ENCODE measurements at regions not wholly inside any gene's neighbourhood (a gene's known extent, or its start where the extent isn't known, plus 50 kb on each side); places are given as distances from the start of the nearest gene placed in this dataset.

DNA sequence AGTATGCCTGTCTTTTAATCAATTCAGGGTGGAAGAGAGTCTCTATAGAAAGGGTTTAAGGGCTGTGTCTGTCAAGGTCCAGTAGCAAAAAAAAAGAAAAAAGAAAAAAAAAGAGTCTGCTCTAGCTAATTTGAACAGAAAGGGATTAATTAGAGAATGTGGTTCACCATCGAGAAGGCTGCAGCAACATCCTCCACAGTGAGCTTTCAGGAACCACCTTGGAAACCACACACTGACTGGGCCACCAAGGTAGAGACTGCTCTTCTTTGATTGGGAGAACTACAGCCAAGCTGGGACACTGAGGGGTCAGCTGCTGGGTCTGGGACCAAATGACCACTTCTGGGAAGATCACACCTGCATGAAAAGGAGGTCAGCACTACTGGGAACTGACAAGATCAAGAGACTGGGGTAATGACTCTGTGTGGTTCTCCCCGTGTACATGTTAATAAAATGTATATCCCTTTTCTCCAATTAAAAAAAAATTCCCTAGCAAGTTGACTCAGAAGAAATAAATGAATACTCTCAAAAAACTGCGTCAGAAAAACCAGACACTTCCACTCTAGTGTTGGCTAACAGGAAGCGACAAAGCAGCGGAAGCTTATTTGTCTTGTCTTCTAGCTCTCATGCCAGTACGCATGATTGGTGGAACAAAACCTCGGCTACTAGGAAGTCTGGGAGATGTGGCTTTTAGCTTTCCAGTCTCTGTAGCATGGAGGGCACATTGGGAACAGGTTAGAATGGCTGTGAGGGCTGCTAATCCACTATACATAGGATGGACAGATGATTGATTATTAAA, 60.0 kb upstream of the IVNS1ABP start:
- H3K4me1 Mint-ChIP-seq, result no peaks in the 10 kb centered on the region
- no peak overlapping the region for H3K27ac Mint-ChIP-seq
- no peaks in the 10 kb centered on the region for H3K27me3 Mint-ChIP-seq (ENCODE audit: low read depth)
- H3K9me3 Mint-ChIP-seq, result peaks cover 10% of the 10 kb centered on the region
- no peak overlapping the region for H3K4me3 Mint-ChIP-seq
- H3K36me3 Mint-ChIP-seq, result peaks cover 8% of the 10 kb centered on the region
- no peak for DNase-seq (ENCODE audit: low spot score in 2 of 2, unreplicated experiment in 2 of 2)
- TF ChIP-seq CTCF (IDR thresholded peaks at IDR 0.05; ENCODE audit: unreplicated experiment), result no peak

- peaks cover 3% of the 10 kb centered on the region for H3K9me3 Mint-ChIP-seq
- H3K27ac Mint-ChIP-seq, result no peak overlapping the region
- no peak for DNase-seq (ENCODE audit: low spot score in 2 of 2, unreplicated experiment in 2 of 2)
- H3K36me3 Mint-ChIP-seq, result peaks cover 2% of the 10 kb centered on the region
- no peak for TF ChIP-seq CTCF (IDR thresholded peaks at IDR 0.05; ENCODE audit: unreplicated experiment)
- no peak overlapping the region for H3K4me3 Mint-ChIP-seq
- no peaks in the 10 kb centered on the region for H3K27me3 Mint-ChIP-seq (ENCODE audit: low read depth)
- no peaks in the 10 kb centered on the region for H3K4me1 Mint-ChIP-seq
Measured at GRCh38 chr1:185376288-185376687, 59.2 kb upstream of the IVNS1ABP start.

- TF ChIP-seq CTCF (IDR thresholded peaks at IDR 0.05; ENCODE audit: unreplicated experiment), result no peak
- no peak overlapping the region for H3K27ac Mint-ChIP-seq
- no peak for DNase-seq (ENCODE audit: low spot score in 2 of 2, unreplicated experiment in 2 of 2)
- H3K9me3 Mint-ChIP-seq, result no peaks in the 10 kb centered on the region
- no peaks in the 10 kb centered on the region for H3K4me1 Mint-ChIP-seq
- H3K4me3 Mint-ChIP-seq, result no peak overlapping the region
- H3K36me3 Mint-ChIP-seq, result no peaks in the 10 kb centered on the region
- no peaks in the 10 kb centered on the region for H3K27me3 Mint-ChIP-seq (ENCODE audit: low read depth)
Measured at GRCh38 chr1:185375583-185375982, 58.5 kb upstream of the IVNS1ABP start.

DNA sequence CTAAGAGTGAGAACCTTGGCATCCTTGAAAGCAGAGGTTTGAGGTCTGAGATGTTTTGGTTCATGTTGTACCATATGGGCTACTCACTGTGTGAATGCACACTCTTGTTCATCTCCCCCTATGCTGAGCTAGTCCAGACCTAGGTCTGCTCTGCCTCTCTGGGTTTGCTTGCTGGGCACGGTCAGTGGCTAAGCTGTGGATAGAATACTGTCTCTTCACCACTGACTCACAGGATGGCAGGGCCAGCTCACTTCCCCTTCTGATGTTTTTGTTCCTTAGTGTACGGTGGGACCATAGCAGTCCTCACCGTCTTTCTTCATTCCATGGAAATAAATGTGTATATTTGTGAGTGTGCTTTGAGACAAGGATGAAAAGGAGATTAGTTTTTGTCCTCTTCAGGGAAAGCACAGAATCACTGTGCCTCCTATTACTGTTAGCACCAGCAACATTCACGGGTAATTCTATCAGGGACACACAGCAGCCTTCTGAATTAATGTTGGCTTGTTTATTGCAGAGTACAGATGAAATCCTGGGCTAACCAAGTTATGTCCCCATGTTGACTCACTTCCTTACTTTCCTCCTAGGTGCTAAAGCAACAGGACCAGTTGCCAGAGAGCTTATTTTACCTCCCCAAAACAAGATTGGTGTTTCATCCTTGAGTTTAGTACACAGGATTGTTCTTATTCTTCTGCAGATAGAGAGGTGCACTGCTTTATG, 56.9 kb upstream of the IVNS1ABP start:
- TF ChIP-seq CTCF (IDR thresholded peaks at IDR 0.05; ENCODE audit: unreplicated experiment), result no peak
- Mint-ChIP-seq H3K9me3 (no peaks in the 10 kb centered on the region), H3K36me3 (no peaks in the 10 kb centered on the region), H3K27ac (no peak overlapping the region), H3K4me1 (peaks cover 3% of the 10 kb centered on the region), H3K4me3 (no peak overlapping the region), H3K27me3 (ENCODE audit: low read depth) (no peaks in the 10 kb centered on the region)
- DNase-seq (ENCODE audit: low spot score in 2 of 2, unreplicated experiment in 2 of 2), result no peak

DNA sequence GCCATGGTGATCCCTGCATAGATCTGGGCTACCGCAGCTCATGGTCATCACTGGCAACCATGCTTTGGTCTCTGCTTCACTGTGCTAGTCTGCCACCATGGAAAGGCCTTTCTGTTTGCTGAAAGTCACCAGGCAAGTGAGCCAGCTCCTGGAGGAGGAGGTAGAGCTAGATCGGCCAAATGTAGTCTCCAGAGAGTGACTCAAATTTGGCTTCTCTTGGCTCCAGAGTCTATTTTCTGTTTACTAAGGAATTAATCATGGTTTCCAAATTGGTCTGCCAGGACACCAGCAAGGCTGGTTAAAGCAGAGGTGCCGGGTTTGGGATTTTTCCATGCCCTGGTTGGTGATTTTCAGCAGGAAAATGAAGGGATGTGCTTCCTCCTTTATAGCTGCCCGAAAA, 52.7 kb upstream of the IVNS1ABP start:
- Mint-ChIP-seq H3K9me3 (no peaks in the 10 kb centered on the region), H3K4me1 (peaks cover 19% of the 10 kb centered on the region), H3K27ac (no peak overlapping the region), H3K4me3 (no peak overlapping the region), H3K36me3 (no peaks in the 10 kb centered on the region), H3K27me3 (ENCODE audit: low read depth) (no peaks in the 10 kb centered on the region)
- no peak for DNase-seq (ENCODE audit: low spot score in 2 of 2, unreplicated experiment in 2 of 2)
- no peak for TF ChIP-seq CTCF (IDR thresholded peaks at IDR 0.05; ENCODE audit: unreplicated experiment)
